Effector memory CD8-positive, alpha-beta T cell (primary cell): ENCODE measurements at regions not wholly inside any gene's neighbourhood (a gene's known extent, or its start where the extent isn't known, plus 50 kb on each side); places are given as distances from the start of the nearest gene placed in this dataset.
"Not testable (repeated sequence)": the region's sequence is repeated elsewhere in the genome, so short reads cannot be mapped to it uniquely, and the experiment has no call there.

Experiments
- ATAC-seq: fragments of 150-1000 bp; cut with Tn5 transposase; replicated peaks from 2 replicates; pipeline ENCODE4 v1.10.0; 2021; ENCODE audit warnings: mild to moderate bottlenecking, moderate library complexity
- DNase-seq, 3 experiments: peaks; one replicate each; pipeline ENCODE4 v3.0.0; 2021
- H3K27ac Mint-ChIP-seq, 2 donors: one replicate each; pipeline ENCODE4 v1.8.0; 2022; ENCODE audit warnings: mild to moderate bottlenecking in 2 of 2, mixed read lengths in 2 of 2, moderate library complexity in 2 of 2
- H3K27me3 Mint-ChIP-seq, 2 donors: one replicate each; pipeline ENCODE4 v1.8.0; 2022; ENCODE audit warnings: mixed read lengths in 2 of 2
- H3K36me3 Mint-ChIP-seq: one replicate; pipeline ENCODE4 v1.8.0; 2022; ENCODE audit warnings: mild to moderate bottlenecking, moderate library complexity, mixed read lengths; ENCODE audit not compliant: insufficient read depth
- H3K4me1 Mint-ChIP-seq, 2 donors: one replicate each; pipeline ENCODE4 v1.8.0; 2022; ENCODE audit warnings: low read depth in 2 of 2, mixed read lengths in 2 of 2
- H3K4me3 Mint-ChIP-seq, 2 donors: one replicate each; pipeline ENCODE4 v1.8.0; 2022; ENCODE audit warnings: mild to moderate bottlenecking in 2 of 2, mixed read lengths in 2 of 2, moderate library complexity in 2 of 2
- H3K9me3 Mint-ChIP-seq, 2 donors: one replicate each; pipeline ENCODE4 v1.8.0; 2022; ENCODE audit warnings: mixed read lengths in 2 of 2

DNA sequence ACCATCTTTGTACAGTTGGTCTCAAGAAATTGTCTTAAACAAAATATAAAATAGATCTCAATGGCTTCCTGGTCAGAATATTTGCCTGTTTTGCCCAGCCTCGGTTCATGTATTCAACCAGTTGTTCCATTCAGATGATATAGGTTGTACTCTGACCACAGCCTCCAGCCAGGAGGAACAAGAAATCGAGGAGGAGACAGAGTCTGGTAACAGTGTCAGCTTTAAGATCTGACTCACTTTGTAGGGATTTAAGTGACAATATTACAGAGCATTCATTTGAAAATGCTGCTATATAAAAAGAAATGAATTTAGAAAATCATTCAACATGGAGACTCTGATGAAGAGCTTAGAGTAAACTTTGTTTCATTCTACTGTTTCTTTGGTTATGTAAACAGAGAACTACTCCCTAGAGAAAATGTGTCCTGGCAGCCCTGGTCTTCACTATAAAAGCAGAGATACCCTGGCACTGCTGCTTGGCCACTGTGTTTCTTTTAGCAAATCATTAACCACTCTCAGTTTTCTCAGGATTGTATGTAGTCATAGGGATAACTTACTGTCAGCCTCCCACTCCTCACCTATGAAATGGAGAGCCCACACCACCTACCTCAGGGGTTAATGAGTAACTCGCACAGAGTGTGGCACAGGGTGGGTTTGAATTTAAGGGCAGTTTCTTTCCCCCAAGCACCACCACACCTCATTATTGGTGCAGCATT, 53.5 kb downstream of the PAGE2 start:
- DNase-seq (no peak), ATAC-seq (no peak)
- no peak overlapping the region for H3K4me3 Mint-ChIP-seq
- H3K27ac Mint-ChIP-seq = no peak overlapping the region
- no peaks in the 10 kb centered on the region for H3K9me3 Mint-ChIP-seq
- peaks cover 3% of the 10 kb centered on the region for H3K36me3 Mint-ChIP-seq
- no peaks in the 10 kb centered on the region for H3K27me3 Mint-ChIP-seq
- H3K4me1 Mint-ChIP-seq = no peaks in the 10 kb centered on the region

DNA sequence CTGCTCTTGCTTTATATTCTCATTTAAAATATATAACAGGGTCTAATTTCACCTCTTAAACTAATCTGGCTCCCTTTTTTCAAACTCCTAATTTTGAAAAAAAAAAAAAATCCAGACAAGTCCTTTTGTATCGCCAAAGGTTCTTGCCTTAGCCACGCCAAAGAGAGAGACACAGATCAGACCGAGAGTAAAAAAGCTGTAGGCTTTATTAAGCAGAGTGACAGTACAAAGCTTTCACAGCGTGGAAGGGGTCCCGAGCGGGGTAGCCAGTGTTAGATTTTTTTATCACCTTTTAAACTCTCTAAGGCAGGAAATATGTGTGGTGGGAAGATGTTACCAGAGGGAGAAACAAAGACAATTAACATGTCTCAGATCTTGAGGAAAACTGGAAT, 54.1 kb downstream of the PAGE2 start:
- Mint-ChIP-seq H3K27me3 (no peaks in the 10 kb centered on the region), H3K36me3 (peaks cover 3% of the 10 kb centered on the region), H3K9me3 (no peaks in the 10 kb centered on the region), H3K4me3 (no peak overlapping the region), H3K4me1 (no peaks in the 10 kb centered on the region), H3K27ac (no peak overlapping the region)
- DNase-seq (no peak), ATAC-seq (no peak)

DNA sequence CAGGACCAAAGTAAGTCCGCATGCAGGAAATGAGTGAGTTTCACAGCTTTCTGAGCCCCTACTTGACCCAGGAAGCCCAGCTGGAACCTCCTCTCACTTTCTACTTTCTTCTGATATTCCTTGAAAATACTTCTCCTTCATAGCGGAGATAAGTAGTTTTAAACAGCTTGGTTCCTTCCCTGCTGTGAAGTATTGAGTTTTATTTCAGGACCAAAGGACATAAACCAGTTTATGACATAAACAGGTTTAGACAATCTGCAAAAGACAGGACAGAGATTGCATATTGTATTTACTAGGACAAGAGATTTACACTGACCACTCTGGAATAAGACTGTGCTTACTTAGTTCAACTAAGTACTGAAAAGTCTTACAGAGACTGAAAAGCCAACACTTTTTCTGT, 54.8 kb downstream of the PAGE2 start:
- ATAC-seq = no peak
- H3K4me1 Mint-ChIP-seq = no peaks in the 10 kb centered on the region

DNA sequence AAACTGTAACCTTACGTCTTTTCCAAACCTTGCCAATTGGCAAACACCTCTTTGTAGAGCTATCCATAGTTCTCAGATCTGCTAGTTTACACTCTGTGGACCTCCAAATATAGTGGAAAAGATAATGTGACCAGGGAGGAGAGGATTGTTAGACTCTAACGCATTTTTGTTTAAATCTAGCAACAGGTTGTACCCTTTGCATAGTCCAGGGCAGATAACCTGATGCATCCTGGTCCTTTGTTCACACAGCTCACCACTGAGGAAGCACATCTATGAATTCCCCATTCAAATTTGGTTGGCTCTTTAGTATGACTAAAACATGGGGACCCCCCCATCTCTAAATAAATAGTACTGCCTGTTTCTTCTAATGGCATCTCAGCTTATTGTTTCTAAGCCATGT, 55.9 kb downstream of the PAGE2 start:
- DNase-seq = no peak
- Mint-ChIP-seq H3K27me3 (no peaks in the 10 kb centered on the region), H3K4me3 (no peak overlapping the region), H3K27ac (no peak overlapping the region), H3K9me3 (no peaks in the 10 kb centered on the region), H3K36me3 (no peaks in the 10 kb centered on the region), H3K4me1 (no peaks in the 10 kb centered on the region)
- ATAC-seq = no peak

More for the DNA sequence above, 54.8 kb downstream of the PAGE2 start:
- no peaks in the 10 kb centered on the region for H3K9me3 Mint-ChIP-seq
- peaks cover 3% of the 10 kb centered on the region for H3K36me3 Mint-ChIP-seq
- no peak for DNase-seq
- no peak overlapping the region for H3K27ac Mint-ChIP-seq
- H3K4me3 Mint-ChIP-seq = no peak overlapping the region
- H3K27me3 Mint-ChIP-seq = no peaks in the 10 kb centered on the region

DNA sequence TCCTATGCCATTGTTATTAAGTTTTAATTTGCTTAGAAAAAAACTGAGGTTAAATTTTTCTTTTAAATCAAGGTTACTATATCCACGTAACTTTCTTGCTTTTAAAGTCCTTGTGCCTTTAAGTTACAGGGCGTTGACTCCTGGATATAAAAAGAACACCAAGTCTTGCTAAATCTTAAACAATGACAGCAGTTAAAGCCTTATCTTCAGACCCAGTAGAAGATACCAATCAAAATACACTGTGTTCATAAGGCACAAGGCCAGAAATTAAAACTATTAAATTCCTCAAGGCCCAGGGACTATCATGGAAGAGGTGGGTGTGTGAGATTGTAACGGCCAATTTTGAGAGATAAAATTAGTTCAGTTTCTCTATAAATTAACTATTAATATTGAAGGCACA, 60.4 kb downstream of the PAGE2 start:
- ATAC-seq (no peak), DNase-seq (no peak)
- Mint-ChIP-seq H3K36me3 (peaks cover 5% of the 10 kb centered on the region), H3K4me1 (no peaks in the 10 kb centered on the region), H3K27me3 (no peaks in the 10 kb centered on the region), H3K4me3 (no peak overlapping the region), H3K9me3 (no peaks in the 10 kb centered on the region), H3K27ac (no peak overlapping the region)

DNA sequence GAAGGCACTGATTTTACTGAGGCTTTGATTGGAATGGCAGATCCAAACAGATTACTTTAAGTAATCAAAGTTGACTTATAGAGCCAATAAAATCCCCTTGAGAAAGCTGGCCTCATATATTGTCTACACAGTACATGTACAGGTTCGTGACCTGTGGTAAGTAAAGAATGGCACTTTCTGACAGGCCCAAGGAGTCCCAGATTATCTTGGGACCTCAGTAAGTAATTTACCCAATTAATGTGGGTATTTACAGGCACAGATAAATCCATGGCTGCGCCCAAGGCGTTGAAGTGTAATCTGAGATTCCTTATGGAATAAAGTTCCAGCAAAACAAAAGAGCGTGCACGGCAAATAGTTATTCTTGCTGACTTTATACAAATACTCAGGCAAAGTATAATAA, 62.4 kb downstream of the PAGE2 start:
- no peak overlapping the region for H3K4me3 Mint-ChIP-seq
- H3K9me3 Mint-ChIP-seq = no peaks in the 10 kb centered on the region
- no peaks in the 10 kb centered on the region for H3K27me3 Mint-ChIP-seq
- peaks cover 5% of the 10 kb centered on the region for H3K36me3 Mint-ChIP-seq
- ATAC-seq = no peak
- DNase-seq = no peak
- no peaks in the 10 kb centered on the region for H3K4me1 Mint-ChIP-seq
- no peak overlapping the region for H3K27ac Mint-ChIP-seq

DNA sequence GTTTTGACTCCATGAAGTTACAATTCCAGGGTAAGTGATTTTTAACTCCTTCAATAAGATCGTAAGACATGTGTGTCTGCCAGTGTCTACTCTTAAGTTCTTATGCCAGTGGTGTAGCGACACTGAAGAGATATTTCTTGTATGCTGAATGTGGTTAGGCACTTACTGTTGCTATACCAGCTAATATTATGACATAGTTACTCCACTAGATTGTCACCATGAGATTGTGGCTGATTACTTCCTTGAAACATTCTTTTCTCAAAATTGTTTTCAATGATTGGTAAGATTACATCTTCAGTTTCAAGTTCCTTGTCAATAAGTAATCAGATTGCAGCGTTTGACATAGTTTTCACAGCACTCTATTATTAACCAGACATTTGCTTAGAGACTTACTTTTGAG, 60.6 kb upstream of the PAGE5 start:
- Mint-ChIP-seq H3K4me1 (peaks cover 7 to 13% of the 10 kb centered on the region in 2 donors), H3K36me3 (peaks cover 20% of the 10 kb centered on the region), H3K27ac (peak overlapping the region; percentile 35 to 97), H3K4me3 (peak overlapping the region in 1 of 2 donors; percentile 93), H3K9me3 (no peaks in the 10 kb centered on the region), H3K27me3 (no peaks in the 10 kb centered on the region)
- DNase-seq (no peak), ATAC-seq (no peak)

DNA sequence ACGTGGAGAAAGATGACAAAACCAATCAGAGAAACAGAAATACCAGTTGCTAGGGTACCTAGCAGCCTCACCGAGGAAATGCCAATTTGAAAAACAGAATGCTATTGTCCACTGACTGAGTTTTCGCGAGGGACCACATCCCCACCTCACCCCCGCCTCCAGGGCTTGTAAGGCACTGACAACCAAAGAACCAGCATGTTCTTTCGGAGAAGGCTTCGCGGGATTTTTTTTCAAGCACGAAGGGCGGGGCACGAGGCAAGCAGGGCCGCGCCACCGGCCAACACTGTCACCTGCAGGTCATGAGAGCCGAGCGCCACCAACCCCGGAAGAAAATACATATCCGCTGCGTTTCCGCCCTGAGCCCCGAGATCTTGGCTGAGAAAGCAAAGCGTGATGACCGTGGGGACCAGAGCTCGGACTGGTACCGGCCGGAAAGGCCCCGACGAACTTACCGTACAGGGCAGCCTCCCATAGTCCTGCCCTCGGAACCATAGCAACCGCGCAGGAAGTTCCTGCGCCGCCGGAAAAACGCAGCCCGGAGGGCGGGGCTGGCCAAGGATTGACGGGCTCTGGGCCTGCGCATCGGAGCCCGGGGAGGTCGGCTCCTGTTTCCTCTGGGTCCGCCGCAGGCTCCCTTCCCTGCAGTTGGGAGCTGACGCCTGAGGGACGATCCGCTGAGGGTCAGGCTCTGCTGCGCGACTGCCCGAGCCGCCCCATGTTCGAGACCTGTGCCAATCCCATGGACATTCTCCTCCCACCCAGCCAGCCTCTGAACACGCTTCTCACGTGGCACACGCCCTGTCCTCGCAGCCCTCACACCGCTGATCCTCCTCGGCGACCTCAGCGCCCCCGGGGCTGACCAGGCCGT, 59.2 kb upstream of the PAGE5 start:
- ATAC-seq = peak; percentile 83
- peak overlapping the region; percentile 89 to 93 for H3K4me3 Mint-ChIP-seq
- peak overlapping the region; percentile 96 to 97 for H3K27ac Mint-ChIP-seq
- H3K4me1 Mint-ChIP-seq = peaks cover 7 to 13% of the 10 kb centered on the region in 2 donors
- H3K27me3 Mint-ChIP-seq = no peaks in the 10 kb centered on the region
- no peaks in the 10 kb centered on the region for H3K9me3 Mint-ChIP-seq
- peak; percentile 88 to 93 (median 93) for DNase-seq
- peaks cover 20% of the 10 kb centered on the region for H3K36me3 Mint-ChIP-seq

DNA sequence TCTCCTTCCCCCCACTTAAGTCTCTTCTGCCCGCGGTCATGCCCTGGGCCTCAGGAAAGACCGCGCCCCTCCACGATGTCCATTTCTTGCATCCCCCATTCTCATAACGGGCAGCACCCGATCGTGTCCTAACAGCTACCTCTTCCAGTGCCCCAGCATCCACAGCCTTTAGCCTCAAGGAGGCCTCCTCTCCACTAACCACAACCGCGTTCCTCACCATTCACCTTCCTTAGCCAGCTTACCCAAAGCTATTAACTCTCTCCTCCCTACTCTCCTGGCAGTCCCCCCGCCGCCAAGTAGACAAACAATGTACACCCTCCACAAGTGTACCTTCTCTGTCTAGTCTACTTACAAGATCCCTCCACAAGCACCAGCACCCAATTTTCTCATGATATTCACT, 58.6 kb upstream of the PAGE5 start:
- peaks cover 20% of the 10 kb centered on the region for H3K36me3 Mint-ChIP-seq
- peak overlapping the region; percentile 96 to 97 for H3K27ac Mint-ChIP-seq
- DNase-seq (no peak), ATAC-seq (no peak)
- H3K27me3 Mint-ChIP-seq = no peaks in the 10 kb centered on the region
- H3K9me3 Mint-ChIP-seq = no peaks in the 10 kb centered on the region
- H3K4me3 Mint-ChIP-seq = peak overlapping the region; percentile 89 to 93
- peaks cover 7 to 13% of the 10 kb centered on the region in 2 donors for H3K4me1 Mint-ChIP-seq

DNA sequence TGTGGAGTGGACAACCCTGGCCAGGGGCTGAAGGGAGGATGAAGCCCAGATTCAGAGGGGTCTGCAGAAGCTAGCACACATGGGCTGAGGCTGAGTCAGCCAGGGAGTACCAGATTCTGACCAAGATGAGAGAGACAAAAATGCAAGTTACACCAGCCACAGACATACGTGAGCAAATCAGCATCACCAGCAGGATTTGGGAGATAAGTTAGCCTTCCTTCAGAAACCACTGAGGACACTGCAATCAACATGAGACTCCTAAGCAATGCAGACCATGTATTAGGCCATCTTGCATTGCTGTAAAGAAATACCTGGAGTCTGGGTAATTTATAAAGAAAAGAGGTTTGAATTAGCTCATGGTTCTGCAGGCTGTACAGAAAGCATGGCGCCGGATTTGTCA, 57.0 kb upstream of the PAGE5 start:
- peaks cover 20% of the 10 kb centered on the region for H3K36me3 Mint-ChIP-seq
- H3K27ac Mint-ChIP-seq = no peak overlapping the region
- H3K4me3 Mint-ChIP-seq = no peak overlapping the region
- H3K27me3 Mint-ChIP-seq = no peaks in the 10 kb centered on the region
- DNase-seq (no peak), ATAC-seq (no peak)
- peaks cover 7 to 13% of the 10 kb centered on the region in 2 donors for H3K4me1 Mint-ChIP-seq
- no peaks in the 10 kb centered on the region for H3K9me3 Mint-ChIP-seq

DNA sequence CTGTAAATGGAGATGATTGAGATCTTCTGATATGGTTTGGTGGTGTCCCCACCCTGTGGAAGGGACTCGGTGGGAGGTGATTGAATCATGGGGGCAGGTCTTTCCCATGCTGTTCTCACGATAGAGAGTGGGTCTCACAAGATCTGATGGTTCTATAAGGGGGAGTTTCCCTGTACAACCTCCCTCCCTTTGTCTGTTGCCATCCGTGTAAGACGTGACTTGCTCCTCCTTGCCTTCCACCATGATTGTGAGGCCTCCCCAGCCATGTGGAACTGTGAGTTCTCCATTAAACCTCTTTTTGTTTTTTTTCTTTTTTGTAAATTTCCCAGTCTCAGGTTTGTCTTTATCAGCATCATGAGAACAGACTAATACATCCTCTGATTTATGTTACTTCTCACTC, 55.1 kb upstream of the PAGE5 start:
- H3K4me1 Mint-ChIP-seq, H3K4me3 Mint-ChIP-seq, H3K9me3 Mint-ChIP-seq, DNase-seq, H3K27me3 Mint-ChIP-seq, ATAC-seq, H3K27ac Mint-ChIP-seq: not testable (repeated sequence)
- H3K36me3 Mint-ChIP-seq = peaks cover 22% of the 10 kb centered on the region

DNA sequence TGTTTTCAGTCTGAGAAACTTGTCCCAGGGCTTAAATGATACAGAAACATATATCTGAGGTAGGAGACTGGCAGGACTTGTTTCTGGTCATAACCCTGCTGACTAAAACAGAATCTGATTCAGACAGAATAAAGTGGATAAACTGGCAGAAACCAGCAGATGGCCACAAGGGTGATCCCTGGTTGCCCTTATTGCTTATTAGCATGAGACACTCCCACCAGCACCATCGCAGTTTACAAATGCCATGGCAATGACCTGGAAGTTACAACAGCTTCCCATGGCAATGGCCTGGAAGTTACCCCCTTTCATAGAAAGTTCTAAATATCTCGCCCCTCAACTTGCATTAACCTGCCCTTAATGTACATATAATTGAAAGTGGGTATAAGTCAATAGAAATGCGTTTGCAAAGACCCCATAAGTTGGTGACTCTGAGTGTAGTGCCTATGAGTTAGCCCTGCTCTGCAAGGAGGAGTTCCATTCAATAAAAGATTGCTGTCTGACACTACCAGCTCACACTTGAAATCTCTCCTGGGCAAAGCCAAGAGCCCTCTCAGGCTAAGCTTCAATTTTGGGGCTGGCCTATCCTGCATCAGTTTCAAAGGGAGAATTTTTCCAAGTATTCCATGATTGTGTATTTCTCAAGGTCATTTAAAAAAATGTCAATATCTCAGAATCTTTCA, 52.9 kb upstream of the PAGE5 start:
- H3K27me3 Mint-ChIP-seq = no peaks in the 10 kb centered on the region
- H3K27ac Mint-ChIP-seq = no peak overlapping the region
- peaks cover 3% of the 10 kb centered on the region for H3K36me3 Mint-ChIP-seq
- ATAC-seq = no peak
- no peak for DNase-seq
- no peaks in the 10 kb centered on the region for H3K9me3 Mint-ChIP-seq
- no peaks in the 10 kb centered on the region for H3K4me1 Mint-ChIP-seq
- H3K4me3 Mint-ChIP-seq = no peak overlapping the region

DNA sequence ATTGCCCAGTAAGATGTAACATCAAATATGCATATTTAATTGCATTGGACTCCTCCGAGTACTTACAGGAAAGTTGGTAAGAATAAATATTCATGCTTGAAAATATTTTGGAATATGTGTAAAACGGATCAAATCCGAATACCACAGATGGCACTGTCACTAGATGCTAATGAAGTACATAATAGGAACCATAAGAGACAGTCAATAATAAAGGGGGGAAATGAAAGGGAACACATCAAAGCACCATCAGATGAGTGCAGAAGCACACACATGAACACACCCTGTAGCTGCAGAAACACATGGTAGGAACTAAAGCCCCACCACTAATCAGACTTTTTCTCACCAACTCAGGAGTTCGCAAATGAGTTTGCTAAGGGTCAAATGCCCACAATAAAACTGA, 52.2 kb upstream of the PAGE5 start:
- H3K4me3 Mint-ChIP-seq = no peak overlapping the region
- H3K9me3 Mint-ChIP-seq = no peaks in the 10 kb centered on the region
- no peak for ATAC-seq
- H3K36me3 Mint-ChIP-seq = peaks cover 3% of the 10 kb centered on the region
- no peak for DNase-seq
- no peaks in the 10 kb centered on the region for H3K4me1 Mint-ChIP-seq
- H3K27me3 Mint-ChIP-seq = no peaks in the 10 kb centered on the region
- no peak overlapping the region for H3K27ac Mint-ChIP-seq
